Thoracic aorta (tissue), 2 donors: ENCODE measurements at regions not wholly inside any gene's neighbourhood (a gene's known extent, or its start where the extent isn't known, plus 50 kb on each side); places are given as distances from the start of the nearest gene placed in this dataset.

Source experiments
- ATAC-seq: fragments of 150-250 bp; one replicate; pipeline ENCODE4 v1.8.0; 2017; ENCODE audit warnings: low read depth; ENCODE audit not compliant: insufficient number of reproducible peaks, low FRiP score
- DNase-seq: peaks from one replicate; pipeline ENCODE4 v3.0.0-alpha.2; 2020; ENCODE audit warnings: low spot score
- H3K27ac ChIP-seq, 2 donors: fragments of 200-600 bp; sonication (generic); 1 replicate in 1 of 2; 2 replicates in 1 of 2; pipeline ENCODE4 v1.5.1; 2016; ENCODE audit warnings: mild to moderate bottlenecking in 2 of 2, moderate library complexity in 2 of 2
- H3K27me3 ChIP-seq: fragments of 200-600 bp; sonication (generic); replicated peaks from 2 replicates; pipeline ENCODE4 v1.6.0; 2016; ENCODE audit warnings: mild to moderate bottlenecking; ENCODE audit not compliant: insufficient read depth
- H3K36me3 ChIP-seq: fragments of 200-600 bp; sonication (generic); one replicate; pipeline ENCODE4 v1.5.1; 2016
- H3K4me1 ChIP-seq, 2 donors: fragments of 200-600 bp; sonication (generic); 1 replicate in 1 of 2; 2 replicates in 1 of 2; pipeline versions ENCODE4 v1.5.1 to v1.6.0; 2016; ENCODE audit warnings: low read depth in 2 of 2, mild to moderate bottlenecking in 1 of 2; ENCODE audit not compliant: control insufficient read depth in 1 of 2
- H3K4me3 ChIP-seq: fragments of 200-600 bp; sonication (generic); 2 replicates; pipeline ENCODE4 v1.5.1; 2016; ENCODE audit warnings: mild to moderate bottlenecking
- H3K9me3 ChIP-seq: fragments of 200-600 bp; sonication (generic); 2 replicates; pipeline ENCODE4 v1.5.1; 2016
- CTCF ChIP-seq: fragments of 200-600 bp; sonication (generic); IDR thresholded peaks from one replicate; pipeline ENCODE4 v1.5.1; 2019; ENCODE audit warnings: antibody characterized with exemption

- Histone ChIP-seq H3K9me3 (no peaks in the 10 kb centered on the region), H3K4me1 (no peaks in the 10 kb centered on the region), H3K36me3 (no peaks in the 10 kb centered on the region), H3K27ac (no peak overlapping the region), H3K4me3 (no peak overlapping the region), H3K27me3 (no peaks in the 10 kb centered on the region)
- TF ChIP-seq CTCF = no peak
- ATAC-seq (no peak), DNase-seq (no peak)
Observed at GRCh38 chr19:31138077-31138476, 211.2 kb downstream of the TSHZ3 start.

GRCh38 chr19:31135841-31136240 lies 213.4 kb downstream of the TSHZ3 start:
- Histone ChIP-seq H3K4me1 (no peaks in the 10 kb centered on the region), H3K27ac (no peak overlapping the region), H3K4me3 (no peak overlapping the region), H3K27me3 (no peaks in the 10 kb centered on the region), H3K36me3 (no peaks in the 10 kb centered on the region), H3K9me3 (no peaks in the 10 kb centered on the region)
- no peak for TF ChIP-seq CTCF
- ATAC-seq (no peak), DNase-seq (no peak)

- no peak overlapping the region for H3K27ac ChIP-seq
- H3K4me1 ChIP-seq = no peaks in the 10 kb centered on the region
- H3K36me3 ChIP-seq = no peaks in the 10 kb centered on the region
- no peaks in the 10 kb centered on the region for H3K27me3 ChIP-seq
- DNase-seq (no peak), ATAC-seq (no peak)
- H3K9me3 ChIP-seq = no peaks in the 10 kb centered on the region
- no peak for TF ChIP-seq CTCF
- H3K4me3 ChIP-seq = no peak overlapping the region
Observed at GRCh38 chr19:31132753-31133110, 216.5 kb downstream of the TSHZ3 start.

- Histone ChIP-seq H3K36me3 (no peaks in the 10 kb centered on the region), H3K4me1 (no peaks in the 10 kb centered on the region), H3K4me3 (no peak overlapping the region), H3K9me3 (no peaks in the 10 kb centered on the region), H3K27ac (no peak overlapping the region), H3K27me3 (no peaks in the 10 kb centered on the region)
- TF ChIP-seq CTCF = no peak
- DNase-seq = no peak
- no peak for ATAC-seq
Observed at GRCh38 chr19:31128291-31128690, 220.9 kb downstream of the TSHZ3 start.

- no peaks in the 10 kb centered on the region for H3K9me3 ChIP-seq
- no peaks in the 10 kb centered on the region for H3K36me3 ChIP-seq
- no peak for ATAC-seq
- H3K27me3 ChIP-seq = no peaks in the 10 kb centered on the region
- H3K4me1 ChIP-seq = no peaks in the 10 kb centered on the region
- no peak for TF ChIP-seq CTCF
- H3K4me3 ChIP-seq = no peak overlapping the region
- H3K27ac ChIP-seq = no peak overlapping the region
- no peak for DNase-seq
Observed at GRCh38 chr19:31127134-31127967, 221.9 kb downstream of the TSHZ3 start.
